ENCODE measurements at regions not wholly inside any gene's neighbourhood (a gene's known extent, or its start where the extent isn't known, plus 50 kb on each side); places are given as distances from the start of the nearest gene placed in this dataset.

GRCh38 chr4:35250331-35250730, 994.0 kb downstream of the ARAP2 start:
- TF ChIP-seq ZBTB33 (IDR thresholded peaks at IDR 0.05; ENCODE audit: extremely low read depth, insufficient replicate concordance, low read length) = no peak
- TF ChIP-seq SP1 (IDR thresholded peaks at IDR 0.05; ENCODE audit: low read depth) = no peak
- TF ChIP-seq CTCF (IDR thresholded peaks at IDR 0.05 in 2 of 3, conservative IDR thresholded peaks at IDR 0.05 in 1 of 3; ENCODE audit: borderline replicate concordance in 1 of 3, insufficient read depth in 1 of 3, low read depth in 2 of 3, low read length in 2 of 3) = no peak
- no peak for TF ChIP-seq REST (IDR thresholded peaks at IDR 0.05; ENCODE audit: low read depth)
- no peak for TF ChIP-seq SIN3A (IDR thresholded peaks at IDR 0.05; ENCODE audit: low read depth)
- Histone ChIP-seq H3K4me2 (ENCODE audit: low read length) (no peak overlapping the region), H2AFZ (ENCODE audit: low read depth, low read length, poor library complexity, severe bottlenecking) (no peak overlapping the region), H3K36me3 (ENCODE audit: control insufficient read depth in 1 of 2, insufficient read depth in 2 of 2, low read length in 2 of 2) (no peaks in the 10 kb centered on the region), H3K4me3 (replicated peaks in 1 of 2; ENCODE audit: low read depth in 1 of 2, low read length in 2 of 2) (no peak overlapping the region), H3K79me2 (ENCODE audit: insufficient read depth, low read length) (no peaks in the 10 kb centered on the region), H4K20me1 (ENCODE audit: insufficient read depth) (no peaks in the 10 kb centered on the region), H3K9me2 (ENCODE audit: insufficient read depth) (no peaks in the 10 kb centered on the region), H3K27ac (ENCODE audit: low read depth, low read length) (no peak overlapping the region), H3K27me3 (ENCODE audit: insufficient read depth, low read length) (no peaks in the 10 kb centered on the region), H3K4me1 (ENCODE audit: control insufficient read depth in 1 of 2, insufficient read depth in 2 of 2, low read length in 2 of 2) (peaks cover 0 to 7% of the 10 kb centered on the region in 2 experiments; a peak in 1 of 4 replicates), H3K9ac (ENCODE audit: low read length) (no peak overlapping the region), H3K9me3 (ENCODE audit: control insufficient read depth in 1 of 2, insufficient read depth in 1 of 2, low read depth in 1 of 2, low read length in 2 of 2) (no peaks in the 10 kb centered on the region)
- RAD21 ChIA-PET (ENCODE audit: low non-redundant PET in 1 of 2, low total read pairs in 2 of 2, uncharacterized antibody in 2 of 2, unreplicated experiment in 2 of 2) = no interaction called here
- ATAC-seq (no peak), DNase-seq (ENCODE audit: low read depth, low spot score) (no peak)
- CTCF ChIA-PET = no interaction called here
- no TSS peak for BruUV-seq (replicated peaks)
- POLR2A ChIA-PET = interaction anchor here (0.9 kb wide), 1 partner anchor 12 kb away, joined by 3 read pairs; no protein-coding TSS in a partner anchor
- intact Hi-C loops (cut with micrococcal nuclease) = no loop called here

All from HCT116 (cell line).